Stromal cell of bone marrow (primary cell): ENCODE measurements at regions not wholly inside any gene's neighbourhood (a gene's known extent, or its start where the extent isn't known, plus 50 kb on each side); places are given as distances from the start of the nearest gene placed in this dataset.
A peak's percentile ranks its signal among the peaks of the same experiment; 100 is the strongest.

ENCODE experiments used
- DNase-seq: peaks from one replicate; pipeline ENCODE4 v3.0.0-alpha.2; 2012; ENCODE audit warnings: low read depth

DNA sequence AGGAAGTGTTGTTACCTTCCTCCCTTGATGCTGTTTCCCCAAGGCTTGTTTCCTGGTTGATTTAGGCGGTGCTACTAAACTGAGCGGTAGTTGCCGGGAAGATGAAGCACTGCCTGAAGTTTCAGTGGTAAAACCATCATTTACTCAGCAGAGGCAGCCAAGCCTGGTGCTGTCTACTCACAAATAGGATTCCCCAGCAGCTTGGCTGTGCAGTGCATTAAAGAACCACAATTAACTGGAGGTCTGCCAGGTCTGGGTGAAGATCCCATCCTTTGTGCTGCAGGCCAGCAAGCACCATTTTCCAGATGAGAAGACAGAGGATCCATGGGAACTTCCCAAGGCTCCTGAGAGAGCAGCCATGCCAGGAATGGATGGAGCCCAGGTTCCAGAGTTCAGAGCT is 231.9 kb upstream of the E2F8 start:
- peak; percentile 31 for DNase-seq

DNA sequence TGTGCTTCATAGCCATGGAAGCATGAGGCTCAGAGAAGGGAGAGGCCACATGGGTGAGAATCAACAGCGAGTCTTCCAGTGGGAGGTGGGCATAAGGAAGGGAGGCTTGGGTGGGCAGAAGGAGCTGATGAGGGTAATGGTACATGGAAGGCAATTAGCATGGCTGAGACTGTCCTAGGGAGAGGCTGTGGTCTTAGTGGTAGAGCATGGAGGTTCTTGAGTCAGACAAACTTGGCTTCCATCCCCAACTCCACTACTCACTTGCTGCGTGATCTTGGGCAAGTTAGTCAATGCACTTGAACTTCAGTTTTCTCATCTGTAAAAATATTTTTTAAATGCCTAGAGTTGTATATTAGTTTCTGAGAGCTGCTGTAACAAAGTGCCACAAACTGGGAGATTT is 227.2 kb upstream of the E2F8 start:
- peak; percentile 31 for DNase-seq

GRCh38 chr11:19466314-19466713 is 225.6 kb upstream of the E2F8 start:
- no peak for DNase-seq

- no peak for DNase-seq
Measured at GRCh38 chr11:19463976-19464375, 223.2 kb upstream of the E2F8 start.

GRCh38 chr11:19460718-19461405 is 220.1 kb upstream of the E2F8 start:
- DNase-seq = peak; percentile 67

DNA sequence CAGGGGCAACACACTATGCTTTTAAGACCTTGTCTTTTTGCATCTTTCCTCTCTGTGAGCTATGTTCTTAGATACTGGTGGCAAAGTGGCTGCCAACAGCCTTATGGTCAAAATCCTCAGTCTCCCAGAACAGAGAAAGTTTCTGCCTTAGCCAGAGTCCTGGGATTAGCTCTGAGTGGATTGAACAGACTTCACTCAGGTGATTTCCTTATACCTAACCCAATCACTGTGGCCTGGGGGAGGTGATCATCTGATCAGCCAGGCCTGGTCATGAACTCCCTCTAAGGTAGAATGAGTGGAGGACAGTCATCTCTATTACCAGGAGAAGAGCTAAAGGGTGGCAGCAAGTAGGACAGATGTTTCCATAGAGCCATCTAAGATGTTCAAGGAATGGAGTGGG is 218.5 kb upstream of the E2F8 start:
- DNase-seq = no peak

DNA sequence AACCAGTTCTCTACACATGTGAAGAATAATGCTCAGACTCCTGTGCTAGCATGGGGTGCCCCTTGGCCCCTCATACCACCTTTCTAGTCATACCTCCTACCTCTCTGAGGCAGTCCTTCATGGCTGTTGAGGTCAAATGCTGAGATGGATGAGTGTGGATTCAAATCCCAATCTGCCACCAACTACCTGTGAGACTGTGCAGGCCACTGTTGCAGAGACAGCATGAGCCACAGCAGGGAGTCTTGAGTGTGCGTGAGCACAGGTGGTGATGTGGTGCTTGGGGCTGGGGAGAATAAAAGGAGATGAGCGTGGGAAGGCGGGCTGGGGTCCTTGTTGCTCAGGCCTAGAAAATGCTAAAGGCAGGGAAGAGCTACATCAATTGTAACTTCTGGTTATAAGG is 218.0 kb upstream of the E2F8 start:
- no peak for DNase-seq

DNA sequence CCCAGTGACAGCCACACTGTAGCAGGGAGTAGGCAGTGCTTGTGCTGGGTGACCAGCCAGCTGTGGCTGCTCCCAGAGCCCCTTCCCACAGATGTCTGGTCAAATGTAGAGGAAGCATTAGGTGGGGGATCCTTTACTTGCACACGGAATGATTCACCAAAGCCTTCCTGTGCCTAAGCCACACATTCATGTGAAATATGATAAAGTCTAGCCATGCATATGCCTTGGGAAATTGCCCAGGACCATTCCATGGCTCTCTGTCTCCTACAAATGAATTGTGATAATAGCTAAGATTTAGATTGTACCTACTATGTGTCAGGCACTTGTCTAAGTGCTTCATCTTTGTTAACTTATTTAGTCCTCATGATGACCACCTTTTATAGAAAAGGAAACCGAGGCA is 217.5 kb upstream of the E2F8 start:
- DNase-seq = no peak

DNA sequence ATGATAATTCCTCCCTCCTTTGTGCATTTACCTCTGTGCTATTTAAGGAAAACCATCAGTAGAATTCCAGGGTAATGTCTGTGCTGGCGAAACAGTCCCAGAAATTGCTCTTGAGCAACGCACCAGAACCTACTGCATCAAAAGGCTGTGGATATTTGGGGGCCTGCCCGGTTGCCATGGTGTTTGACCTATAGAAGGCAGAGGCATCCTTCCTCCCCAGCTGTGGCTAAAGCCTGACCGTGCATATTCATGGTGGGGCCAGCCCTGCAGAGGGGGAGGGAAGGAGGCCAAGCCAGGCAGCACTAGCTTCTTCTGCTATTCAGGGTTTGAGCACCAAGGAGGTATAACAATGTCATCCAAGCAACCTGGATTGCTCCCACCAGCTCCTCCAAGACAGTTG is 215.0 kb upstream of the E2F8 start:
- no peak for DNase-seq

- peak; percentile 97 for DNase-seq
Measured at GRCh38 chr11:19453651-19454257, 213.0 kb upstream of the E2F8 start.

GRCh38 chr11:19451609-19452008 is 210.9 kb upstream of the E2F8 start:
- no peak for DNase-seq

GRCh38 chr11:19450282-19450681 is 209.5 kb upstream of the E2F8 start:
- no peak for DNase-seq

- DNase-seq = no peak
Measured at GRCh38 chr11:19448651-19449050, 207.9 kb upstream of the E2F8 start.

DNA sequence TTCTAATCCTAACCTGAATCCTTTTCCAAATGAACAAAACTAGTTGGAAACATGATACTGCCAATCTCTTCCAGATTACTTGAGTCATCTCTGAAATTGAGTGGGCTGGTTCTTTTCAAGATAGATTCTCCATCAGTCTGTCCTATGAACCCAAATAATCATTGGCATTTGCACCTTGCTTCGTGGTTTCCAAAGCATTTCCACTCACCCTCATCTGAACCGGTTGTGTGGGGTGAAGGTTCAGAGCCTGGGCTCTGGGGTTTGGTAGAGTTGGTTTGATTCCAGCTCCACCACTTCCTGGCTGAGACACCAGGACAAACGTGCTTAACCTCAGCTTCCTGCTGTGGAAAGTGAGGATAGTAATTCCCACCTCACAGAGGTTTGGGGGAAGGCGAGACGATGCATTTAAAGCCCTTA is 206.4 kb upstream of the E2F8 start:
- DNase-seq = no peak

DNA sequence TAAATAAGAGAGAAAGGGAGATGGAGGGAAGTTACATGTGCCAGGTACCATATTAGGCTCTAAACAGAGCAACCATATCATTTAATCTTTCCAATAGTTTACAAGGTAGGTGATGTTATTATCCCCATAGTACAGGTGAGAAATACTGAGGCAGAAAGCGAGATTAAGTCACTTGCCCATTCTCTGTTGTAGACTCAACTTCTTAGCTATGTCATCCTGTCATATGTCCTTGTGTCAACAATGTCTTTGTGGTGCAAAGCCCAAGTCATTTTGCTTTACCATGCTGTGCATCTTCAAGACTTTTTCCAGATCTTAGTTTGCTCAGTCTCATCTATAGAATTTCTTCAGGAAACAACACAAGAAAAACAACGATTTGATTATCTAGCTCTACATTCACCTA is 205.0 kb upstream of the E2F8 start:
- no peak for DNase-seq

GRCh38 chr11:19444231-19444630 is 203.5 kb upstream of the E2F8 start:
- DNase-seq = no peak

DNA sequence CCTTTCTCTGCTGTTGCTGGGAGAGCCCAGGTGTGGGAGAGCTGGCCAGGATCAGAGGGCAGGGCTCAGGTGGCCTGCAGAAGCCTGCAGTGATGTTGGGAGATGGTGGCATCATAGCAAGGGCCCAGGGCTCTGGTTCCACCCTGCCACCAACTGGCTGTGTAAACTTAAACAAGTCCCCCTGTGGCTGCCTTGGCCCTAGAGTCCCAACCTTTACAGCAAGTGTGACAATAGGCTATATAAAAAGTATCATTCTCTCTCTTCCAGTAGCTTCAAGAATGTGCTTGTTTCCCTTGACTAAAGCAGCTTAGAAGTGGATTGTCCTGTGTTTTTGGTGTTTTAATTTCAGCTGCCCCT is 201.8 kb upstream of the E2F8 start:
- DNase-seq = no peak

GRCh38 chr11:19441752-19442553 is 201.2 kb upstream of the E2F8 start:
- DNase-seq = peak; percentile 92

- DNase-seq = no peak
Measured at GRCh38 chr11:19441288-19441687, 200.5 kb upstream of the E2F8 start.

GRCh38 chr11:19437760-19438159 is 197.0 kb upstream of the E2F8 start:
- peak; percentile 73 for DNase-seq

GRCh38 chr11:19436932-19437331 is 196.2 kb upstream of the E2F8 start:
- no peak for DNase-seq

- no peak for DNase-seq
Measured at GRCh38 chr11:19435306-19435989, 194.7 kb upstream of the E2F8 start.

DNA sequence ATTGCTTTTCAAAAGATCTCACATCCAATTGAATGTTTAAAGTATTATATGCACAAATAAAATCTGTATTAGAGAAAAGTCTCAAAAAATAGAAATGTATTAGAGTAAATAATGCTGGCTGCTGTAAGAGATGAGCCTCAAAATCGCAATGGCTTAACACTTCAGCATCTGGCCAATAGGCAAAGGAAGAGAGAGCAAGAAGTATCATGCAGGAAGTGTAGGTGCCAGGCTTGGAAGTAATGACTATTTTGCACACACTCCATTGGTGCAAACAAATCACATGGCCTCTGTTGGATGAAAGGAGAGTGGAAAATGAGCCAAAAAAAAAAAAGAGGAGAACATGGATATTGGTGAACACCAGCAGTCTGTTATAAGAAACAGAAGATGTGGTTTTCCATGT is 193.0 kb upstream of the E2F8 start:
- DNase-seq = no peak
